Dermis microvascular lymphatic vessel endothelial cell (primary cell): ENCODE measurements at regions not wholly inside any gene's neighbourhood (a gene's known extent, or its start where the extent isn't known, plus 50 kb on each side); places are given as distances from the start of the nearest gene placed in this dataset.

ENCODE experiments used
- DNase-seq, 2 donors: peaks; one replicate each; pipeline versions ENCODE4 v3.0.0 to v3.0.0-alpha.2; 2010; ENCODE audit warnings: low read depth in 2 of 2

DNA sequence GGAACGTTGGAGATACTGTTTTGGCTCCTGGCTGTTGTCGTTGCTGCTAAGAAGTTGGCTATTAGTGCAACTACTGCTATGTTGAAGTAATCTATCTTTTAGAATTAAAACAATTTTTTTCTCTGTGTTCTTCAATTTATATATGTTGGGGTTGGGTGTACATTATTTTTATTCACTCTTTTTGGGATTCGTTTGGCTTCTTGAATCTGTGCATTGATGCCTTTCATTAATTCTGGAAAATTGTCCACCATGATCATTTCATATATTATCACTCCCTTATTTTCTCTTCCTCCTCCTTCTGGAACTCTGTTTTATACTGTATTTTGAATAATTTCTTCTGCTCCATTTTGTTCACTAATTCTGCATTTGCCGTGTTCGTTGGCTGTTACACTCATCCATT, 199.5 kb upstream of the PLET1 start:
- no peak for DNase-seq

- DNase-seq = no peak
These were observed 204.3 kb upstream of the PLET1 start for GRCh38 chr11:112464949-112465348.

DNA sequence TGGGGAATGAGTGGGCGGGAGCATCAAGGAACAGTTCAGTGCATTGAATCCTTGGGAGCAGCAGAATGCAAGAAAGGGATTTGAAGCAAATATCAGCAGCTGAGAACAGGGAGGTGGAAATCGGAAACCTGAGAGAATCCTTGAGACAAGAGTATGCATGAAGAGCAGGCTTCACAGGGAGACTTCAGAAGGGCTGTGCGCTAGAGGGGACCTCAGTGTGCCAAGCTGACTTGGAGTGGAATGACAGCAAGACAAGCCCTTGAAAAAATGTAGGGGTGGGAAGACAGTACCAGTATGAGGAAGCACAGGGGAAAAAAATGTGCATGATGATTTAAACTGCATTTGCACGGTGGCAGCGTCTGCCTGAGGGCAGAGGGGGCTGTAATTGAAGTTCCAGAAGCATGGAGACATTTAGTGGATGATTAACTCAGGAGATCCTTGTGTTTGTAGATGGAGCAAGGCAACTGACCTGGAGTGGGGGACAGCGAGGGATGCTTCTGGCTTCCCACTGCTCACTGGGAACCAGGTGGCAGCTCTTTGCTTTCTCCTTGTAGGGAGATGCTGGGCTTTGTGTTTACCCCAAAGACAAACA, 204.9 kb upstream of the PLET1 start:
- no peak for DNase-seq

DNA sequence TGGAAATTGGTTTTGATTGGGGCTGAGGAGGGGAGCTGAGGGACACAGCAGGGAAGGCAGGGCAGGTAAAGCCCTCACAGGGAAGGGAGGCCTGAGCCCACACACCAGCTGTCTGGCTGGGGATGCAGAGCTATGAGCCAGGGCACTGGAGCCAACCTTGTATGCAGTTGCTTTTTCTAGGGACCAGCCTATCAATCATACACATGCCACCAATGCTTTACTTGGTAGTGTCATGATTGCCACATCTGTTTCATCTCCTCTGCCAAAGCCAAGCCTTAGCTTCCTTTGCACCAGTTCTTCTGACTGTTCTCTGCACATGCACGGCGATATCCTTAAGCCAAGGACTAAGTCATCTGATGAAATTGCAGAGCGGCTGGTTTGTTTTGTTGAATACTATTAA, 207.1 kb upstream of the PLET1 start:
- no peak for DNase-seq

GRCh38 chr11:112469376-112469775, 208.7 kb upstream of the PLET1 start:
- no peak for DNase-seq

DNA sequence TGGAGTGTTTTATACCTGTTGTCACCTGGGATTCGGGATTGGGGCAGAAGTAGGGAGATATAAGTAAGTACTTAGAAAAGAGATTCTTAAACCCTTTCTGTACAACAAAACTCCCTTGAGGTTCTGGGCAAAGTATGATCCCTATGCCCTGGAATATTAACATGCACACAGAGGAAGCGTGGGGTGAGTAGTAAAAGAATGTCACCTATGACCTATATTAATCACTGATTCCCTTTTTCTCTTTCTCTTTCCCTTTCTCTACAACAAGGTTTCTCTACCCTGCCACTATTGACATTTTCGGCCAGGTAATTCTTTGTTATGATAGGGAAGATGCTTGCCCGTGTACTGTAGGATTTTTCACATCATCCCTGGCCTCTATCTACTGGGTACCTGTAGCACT, 209.7 kb upstream of the PLET1 start:
- DNase-seq = no peak

- DNase-seq = no peak
These were observed 211.1 kb upstream of the PLET1 start for GRCh38 chr11:112471731-112472130.

GRCh38 chr11:112477152-112477551, 216.5 kb upstream of the PLET1 start:
- no peak for DNase-seq

GRCh38 chr11:112477581-112478317, 217.1 kb upstream of the PLET1 start:
- DNase-seq = no peak

DNA sequence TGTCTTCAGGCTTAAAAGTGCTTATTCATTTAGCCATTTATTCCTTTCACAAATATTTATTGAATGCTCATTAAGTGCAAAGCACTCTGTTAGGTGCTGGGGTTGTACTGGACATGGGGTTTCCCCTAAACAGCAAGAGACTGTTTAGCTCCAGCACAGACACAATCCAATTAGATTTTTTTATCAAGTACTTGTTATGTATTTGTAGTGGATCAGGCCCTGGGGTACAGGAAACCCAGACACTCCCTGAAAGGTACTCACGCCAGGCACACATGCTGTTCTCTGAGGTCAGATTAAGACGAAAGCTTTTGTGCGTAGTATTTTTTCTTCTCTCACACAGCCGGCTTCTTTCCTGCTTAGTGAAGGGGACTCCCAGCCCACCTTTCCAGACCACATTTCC, 218.1 kb upstream of the PLET1 start:
- no peak for DNase-seq

DNA sequence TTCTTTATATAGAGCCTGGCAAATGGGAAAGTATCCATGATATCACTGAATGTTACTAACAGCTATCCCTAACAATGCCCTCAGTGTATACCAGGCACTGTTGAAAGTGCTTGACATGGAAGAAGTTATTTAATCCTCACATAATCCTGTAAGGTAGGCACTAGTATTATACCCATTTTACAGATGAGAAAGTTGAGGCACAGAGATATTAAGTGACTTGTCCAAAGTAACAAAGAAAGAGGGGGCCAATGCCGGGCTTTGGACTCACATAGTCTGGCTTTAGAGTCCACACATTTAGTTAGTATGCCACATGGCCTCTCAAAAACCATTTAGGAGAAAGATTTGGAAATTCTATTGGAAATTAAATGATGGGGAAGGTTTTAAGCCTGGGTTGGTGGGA, 220.8 kb upstream of the PLET1 start:
- DNase-seq = no peak

DNA sequence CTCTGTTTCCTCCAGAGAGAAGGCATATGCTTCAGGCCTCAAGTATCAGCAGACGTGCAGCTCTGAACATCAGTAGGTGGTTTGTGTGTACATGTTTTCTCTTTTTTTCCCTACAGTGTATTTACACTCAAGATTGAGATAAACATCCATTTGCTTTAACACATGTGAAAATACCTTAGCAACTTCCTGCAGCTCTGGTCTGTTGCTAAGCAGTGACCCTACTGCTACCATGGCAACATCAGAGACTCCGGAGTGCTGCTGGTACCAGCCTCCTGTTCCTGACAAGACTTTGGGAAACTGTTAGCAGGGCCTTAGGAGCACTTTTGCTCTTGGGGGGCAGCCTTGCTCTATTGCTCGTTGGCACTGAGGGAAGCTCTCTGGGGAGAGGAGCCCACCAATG, 221.2 kb upstream of the PLET1 start:
- no peak for DNase-seq

- DNase-seq = no peak
These were observed 224.6 kb upstream of the PLET1 start for GRCh38 chr11:112485280-112485679.

GRCh38 chr11:112497826-112498225, 237.2 kb upstream of the PLET1 start:
- no peak for DNase-seq

GRCh38 chr11:112498701-112499100, 238.0 kb upstream of the PLET1 start:
- DNase-seq = no peak

DNA sequence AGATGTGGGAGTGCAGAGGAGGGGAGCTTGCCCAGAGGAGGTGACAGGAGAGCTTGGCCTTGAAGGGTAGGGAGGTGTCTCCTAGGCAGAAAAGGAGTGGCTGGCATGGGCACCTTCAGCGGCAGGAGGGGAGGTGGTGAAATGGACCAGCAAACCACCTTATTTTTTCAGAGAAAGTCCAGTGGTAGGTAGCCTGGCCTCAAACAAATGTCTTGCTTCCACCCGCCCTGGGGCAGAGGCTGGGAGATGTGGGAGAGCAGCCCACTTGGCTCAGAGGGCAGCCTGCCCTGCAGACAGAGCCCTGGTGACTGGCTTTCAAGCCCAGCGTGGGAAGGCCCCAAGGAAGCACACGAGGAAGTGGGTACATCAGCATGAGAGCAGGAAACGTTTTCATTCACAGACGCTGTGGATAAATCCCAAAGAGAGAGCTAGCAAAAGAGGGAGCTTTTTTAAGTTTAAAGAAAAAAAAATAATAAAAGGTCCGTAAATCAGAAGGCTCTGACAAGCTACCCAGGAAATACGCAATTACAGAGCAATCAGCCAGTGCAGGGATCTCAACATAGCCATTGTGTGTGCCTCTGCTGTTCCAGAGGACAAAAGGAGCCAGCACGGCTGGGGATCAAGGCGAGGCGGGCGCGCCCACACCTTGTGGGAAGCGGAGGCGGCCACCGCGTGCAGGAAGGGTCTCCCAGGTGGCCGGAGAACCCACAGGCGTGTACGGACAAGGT, 238.7 kb upstream of the PLET1 start:
- DNase-seq = no peak

DNA sequence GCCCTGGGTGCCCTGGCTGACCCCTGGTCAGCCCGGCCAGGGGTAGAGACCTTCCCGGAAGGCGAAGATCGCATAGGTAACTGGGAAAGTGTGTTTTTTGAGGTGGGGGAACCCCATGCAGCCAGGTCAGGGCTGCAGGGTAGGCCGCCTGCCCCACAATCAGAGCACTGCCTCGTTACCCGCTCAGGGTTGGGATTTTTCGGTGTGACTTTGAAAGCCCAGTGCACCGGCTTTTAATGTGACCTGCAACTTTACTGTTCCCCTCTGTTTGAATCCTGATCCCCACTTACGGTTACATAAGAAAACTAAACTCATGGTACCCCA, 239.2 kb upstream of the PLET1 start:
- DNase-seq = no peak

DNA sequence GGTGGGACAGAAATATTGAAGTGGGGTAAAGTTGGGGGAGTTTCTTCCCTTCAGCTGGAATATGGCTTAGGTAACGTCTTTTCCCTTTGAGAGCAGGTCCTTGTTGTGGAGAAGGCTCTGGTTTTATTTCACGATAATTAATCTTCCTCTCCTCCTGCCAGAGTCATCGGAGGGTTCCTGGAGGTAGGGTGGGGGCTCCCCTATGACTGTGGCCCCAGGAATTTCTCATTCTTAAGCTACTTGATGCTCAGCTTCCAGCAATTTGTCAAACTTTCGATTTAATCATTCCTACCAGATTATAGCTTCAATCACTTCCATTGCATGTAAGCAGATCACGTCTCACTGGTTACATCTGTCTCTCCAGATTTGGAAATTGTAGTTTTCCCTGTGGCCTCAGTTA, 242.8 kb upstream of the PLET1 start:
- DNase-seq = no peak

- no peak for DNase-seq
These were observed 243.4 kb upstream of the PLET1 start for GRCh38 chr11:112504056-112504455.

DNA sequence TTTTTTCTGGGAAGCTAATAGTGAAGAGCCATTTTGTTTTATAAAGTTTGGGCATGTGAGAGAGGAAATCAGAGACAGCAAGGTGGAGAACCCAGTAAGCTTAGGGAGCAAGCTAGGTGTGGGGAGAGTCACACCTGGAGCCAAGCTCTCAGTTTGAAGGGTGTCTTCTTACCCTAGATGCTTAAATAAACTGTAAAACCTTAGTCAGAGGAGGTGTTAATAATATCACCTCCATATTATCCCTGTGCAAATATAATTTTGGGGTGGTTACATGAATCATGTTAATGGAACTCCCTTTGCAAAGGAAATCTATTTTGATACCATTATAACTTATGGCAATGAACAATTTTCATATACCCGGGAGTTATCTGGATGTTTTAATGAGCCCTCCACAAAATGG, 246.2 kb upstream of the PLET1 start:
- DNase-seq = no peak

DNA sequence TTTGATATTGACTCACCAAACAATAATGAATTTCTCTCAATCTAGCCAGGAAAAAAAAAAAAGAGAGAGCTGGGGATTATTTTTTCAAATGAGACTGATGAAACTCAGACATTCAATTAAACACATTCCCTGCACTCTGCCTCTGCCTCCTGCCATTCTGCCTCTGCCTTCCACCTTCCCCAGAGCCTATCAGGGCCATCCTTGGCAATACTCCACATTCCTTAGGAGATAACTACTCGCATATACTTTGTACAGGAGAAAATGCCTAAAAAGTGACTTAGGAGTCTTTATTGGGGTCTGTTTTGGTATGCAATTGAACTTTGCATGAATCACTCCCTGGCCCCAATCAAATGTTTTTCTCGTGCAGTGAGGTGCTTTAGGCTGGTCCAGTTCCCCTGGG, 246.6 kb upstream of the PLET1 start:
- no peak for DNase-seq

DNA sequence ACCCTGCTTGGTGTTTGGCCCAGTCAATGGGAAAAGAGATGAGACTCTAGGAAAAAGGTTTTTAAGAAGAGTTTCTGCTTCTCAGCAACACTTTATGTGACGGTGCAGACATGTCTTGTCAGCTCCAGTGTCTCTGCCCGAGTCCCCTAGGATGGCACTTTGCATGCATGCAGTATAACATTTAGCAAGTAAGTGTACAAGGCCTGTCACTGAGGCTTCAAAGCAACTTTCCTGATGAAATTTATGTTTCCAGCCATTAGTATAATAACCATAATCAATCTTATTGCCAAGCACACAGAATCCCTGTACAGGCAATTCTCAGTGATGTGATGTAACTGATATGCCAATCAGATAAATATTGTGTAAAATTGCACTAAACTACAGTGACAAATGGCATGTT, 248.1 kb upstream of the PLET1 start:
- DNase-seq = no peak

DNA sequence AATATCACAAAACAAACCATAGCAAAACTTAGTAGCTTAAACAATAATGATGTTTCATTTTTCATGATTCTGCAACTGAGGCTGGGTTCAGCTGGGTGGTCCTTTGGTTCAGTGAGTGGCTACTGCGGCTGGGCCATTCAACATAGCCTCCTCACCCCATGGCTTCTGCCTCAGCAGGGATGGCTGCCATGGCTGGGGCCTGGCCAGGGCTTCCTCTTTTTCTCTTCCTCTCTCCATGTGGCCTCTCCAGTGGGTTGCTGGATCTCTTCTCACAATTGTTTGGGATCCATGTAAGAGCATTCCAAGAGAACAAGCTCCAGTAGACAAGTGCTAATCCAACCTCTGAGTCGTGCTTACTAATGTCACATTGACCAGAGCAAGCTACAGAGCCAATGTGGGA, 248.6 kb upstream of the PLET1 start:
- no peak for DNase-seq
